GM18520 (cell line): ENCODE measurements at regions not wholly inside any gene's neighbourhood (a gene's known extent, or its start where the extent isn't known, plus 50 kb on each side); places are given as distances from the start of the nearest gene placed in this dataset.
"Not testable (repeated sequence)": the region's sequence is repeated elsewhere in the genome, so short reads cannot be mapped to it uniquely, and the experiment has no call there.

Experiments
- ATAC-seq: cut with Tn5 transposase; IDR thresholded peaks from one replicate; pipeline ENCODE4 v1.9.1; 2021; ENCODE audit not compliant: unreplicated experiment

DNA sequence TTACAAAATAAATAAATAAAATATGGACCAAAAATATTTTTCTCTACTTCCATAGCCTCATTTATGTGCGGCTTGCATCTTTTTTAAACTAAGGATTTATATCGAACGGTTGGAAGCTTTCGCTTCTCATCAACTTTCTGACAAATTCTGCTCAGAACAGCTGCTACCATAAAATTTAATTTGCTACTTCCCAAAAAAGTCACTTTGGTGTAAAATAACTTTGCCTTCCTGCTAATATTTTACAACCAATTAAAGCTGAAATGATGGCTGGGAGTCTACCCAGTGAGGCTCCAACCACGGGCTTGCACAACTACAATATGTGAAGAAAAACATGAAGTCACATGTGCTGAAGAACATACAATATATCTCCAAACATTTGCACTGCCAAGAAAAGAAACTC is 253.1 kb upstream of the NEBL start:
- no peak for ATAC-seq

- no peak for ATAC-seq
These were observed 249.3 kb upstream of the NEBL start for GRCh38 chr10:21146436-21146789.

DNA sequence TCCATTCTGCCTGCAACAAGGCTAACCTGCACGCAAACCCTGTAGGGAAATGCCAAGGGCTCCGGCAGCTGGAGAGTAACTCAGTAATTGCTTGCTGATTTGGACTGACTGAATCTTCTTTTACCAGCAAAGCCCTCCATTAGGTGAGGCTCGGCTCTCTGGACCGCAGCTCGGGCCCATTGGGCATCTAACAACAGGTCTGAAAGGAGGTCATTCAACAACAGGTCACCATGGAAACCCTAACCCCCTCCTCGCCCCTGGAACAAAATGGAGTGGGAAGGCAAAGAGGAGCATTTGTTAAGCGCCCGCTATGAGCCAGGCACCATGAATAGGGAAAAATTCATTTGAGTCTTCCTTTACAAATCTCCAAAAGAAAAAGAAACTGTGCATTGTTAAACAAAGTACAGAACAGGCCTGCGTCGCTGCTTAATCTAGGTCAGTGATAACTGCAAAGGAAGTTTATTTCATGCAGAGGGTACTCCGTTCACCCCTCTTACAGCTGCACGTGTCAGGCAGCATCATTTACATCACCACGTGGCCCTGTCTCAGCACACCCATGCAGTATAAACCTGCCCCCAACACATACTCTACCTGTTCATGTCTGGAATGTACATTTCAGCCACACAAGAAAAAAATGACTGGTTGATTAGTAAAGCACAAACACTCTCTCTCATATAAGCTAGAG is 248.8 kb upstream of the NEBL start:
- no peak for ATAC-seq

DNA sequence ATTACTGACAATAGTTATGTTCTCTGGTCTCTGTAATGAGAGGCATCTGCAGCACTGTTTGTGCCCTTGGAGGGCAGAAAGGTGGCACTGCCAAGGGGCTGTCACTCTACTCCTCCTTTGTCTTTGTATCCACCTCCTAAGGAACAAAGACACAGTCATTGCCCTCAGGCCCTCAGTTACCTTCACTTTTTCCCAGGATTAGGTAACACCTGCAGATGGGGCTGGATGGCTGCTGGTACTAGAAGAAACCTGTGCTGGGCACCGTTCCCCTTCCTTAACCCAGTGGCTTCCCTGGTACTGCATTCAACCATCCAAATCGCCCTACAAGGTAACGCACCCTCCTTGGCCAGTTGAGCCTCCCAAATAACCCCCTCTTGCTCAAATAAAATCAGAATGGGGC is 246.9 kb upstream of the NEBL start:
- ATAC-seq: no peak

- ATAC-seq: no peak
These were observed 244.9 kb upstream of the NEBL start for GRCh38 chr10:21141946-21142492.

DNA sequence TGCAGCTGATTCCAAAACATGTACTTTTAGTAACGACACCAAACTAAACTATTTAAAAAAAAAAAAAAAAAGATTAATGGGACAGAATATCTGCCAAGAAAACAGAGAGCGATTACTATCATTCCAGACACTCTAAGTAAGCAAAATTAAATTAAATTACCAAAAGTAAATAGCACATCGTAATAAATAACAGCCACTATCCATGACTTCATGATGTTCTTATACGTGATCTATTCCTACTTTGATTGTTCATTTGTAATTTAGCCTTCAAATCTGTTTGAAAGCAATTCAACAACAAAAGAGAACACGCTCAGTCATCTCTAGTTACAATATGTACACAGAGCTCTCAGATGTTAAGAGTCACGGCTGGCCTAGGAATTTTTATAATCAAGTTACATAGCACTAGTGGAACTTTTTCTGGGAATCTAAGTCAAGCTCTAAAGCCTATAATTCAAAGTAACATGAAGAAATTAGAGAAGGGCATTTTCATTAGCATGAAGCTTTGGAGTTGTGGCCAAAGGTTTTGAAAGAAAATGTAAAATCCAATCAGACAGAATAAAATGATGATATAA is 241.7 kb upstream of the NEBL start:
- no peak for ATAC-seq

DNA sequence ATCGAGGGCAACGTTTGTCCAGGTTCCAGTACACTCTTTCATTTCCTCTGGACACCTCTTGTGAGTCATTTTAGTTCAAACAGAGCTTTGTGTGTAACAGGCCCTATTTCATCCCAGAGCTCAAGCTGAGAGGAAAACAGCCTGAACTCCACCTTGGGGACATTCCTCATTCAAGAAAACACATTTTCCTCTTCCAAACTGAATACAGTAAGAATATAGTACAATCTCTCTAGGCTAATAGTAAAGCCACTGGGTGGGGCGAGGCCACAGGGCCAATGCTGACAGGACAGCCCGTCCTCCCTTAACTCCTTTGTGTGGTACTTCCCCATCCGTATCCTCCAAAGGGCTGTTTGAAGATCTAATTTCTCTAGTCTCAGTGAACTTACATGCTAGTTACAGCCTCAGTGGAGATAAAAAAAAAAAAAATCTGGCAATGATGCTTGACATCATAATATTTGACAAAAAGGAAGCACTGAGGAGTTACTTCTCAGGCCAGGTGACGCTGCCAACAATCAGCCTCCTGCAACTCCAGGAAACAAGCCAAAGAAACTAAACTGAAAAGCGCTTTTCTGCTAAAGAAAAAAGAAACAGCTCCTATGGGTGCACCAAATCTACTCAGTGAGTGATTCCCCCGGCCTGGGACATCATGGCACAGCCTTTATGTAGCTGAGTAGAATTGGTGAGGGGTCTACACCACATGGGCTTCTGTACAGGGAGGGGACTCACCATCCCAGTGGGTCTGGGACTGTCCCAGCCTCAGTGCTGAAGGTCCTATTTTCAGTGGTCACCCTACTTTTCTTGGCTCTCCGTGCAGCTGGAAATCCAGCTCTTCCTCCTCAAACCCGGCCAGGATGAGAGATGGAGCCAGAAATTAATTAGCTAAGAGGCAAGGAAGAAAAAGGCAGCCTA is 238.2 kb upstream of the NEBL start:
- ATAC-seq: no peak

- no peak for ATAC-seq
These were observed 237.5 kb upstream of the NEBL start for GRCh38 chr10:21134645-21135022.

- ATAC-seq: no peak
These were observed 233.8 kb upstream of the NEBL start for GRCh38 chr10:21130683-21131442.

DNA sequence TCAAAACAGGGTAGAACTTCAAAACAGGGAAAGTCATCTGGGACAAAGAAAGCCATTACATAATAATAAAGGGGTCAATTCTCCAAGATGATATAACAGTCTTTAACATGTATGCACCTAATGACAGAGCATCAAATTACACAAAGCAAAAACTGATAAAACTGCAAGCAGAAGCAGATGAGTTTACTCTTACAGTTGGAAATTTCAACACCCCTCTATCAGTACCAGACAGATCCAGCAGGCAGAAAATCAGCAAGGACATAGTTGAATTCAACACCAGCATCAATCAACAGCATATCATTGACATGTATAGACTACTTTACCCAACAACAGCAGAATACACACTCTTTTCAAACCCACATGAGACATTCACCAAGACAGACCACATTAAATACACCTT is 233.0 kb upstream of the NEBL start:
- ATAC-seq: no peak

GRCh38 chr10:21125471-21126228 is 228.5 kb upstream of the NEBL start:
- no peak for ATAC-seq

- no peak for ATAC-seq
These were observed 225.8 kb upstream of the NEBL start for GRCh38 chr10:21122907-21123306.

GRCh38 chr10:21121822-21122221 is 224.7 kb upstream of the NEBL start:
- ATAC-seq: not testable (repeated sequence)

DNA sequence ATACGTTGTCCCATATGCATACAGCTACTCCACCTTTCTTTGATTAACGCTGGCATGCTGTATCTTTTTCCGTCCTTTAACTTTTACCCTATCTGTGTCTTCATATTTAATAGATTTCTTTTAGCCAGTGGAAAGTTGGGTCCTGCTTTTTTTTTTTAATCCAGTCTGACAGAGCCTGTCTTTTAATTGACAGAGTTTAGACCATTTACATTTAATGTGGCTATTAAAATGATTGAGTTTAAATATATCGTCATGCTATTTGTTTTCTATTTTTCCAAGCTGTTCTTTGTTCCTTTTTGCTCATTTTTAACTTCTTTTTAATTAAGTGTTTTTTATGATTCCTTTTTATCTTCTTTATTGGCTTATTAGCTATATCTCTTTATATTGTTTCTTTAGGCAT is 217.6 kb upstream of the NEBL start:
- ATAC-seq: no peak

DNA sequence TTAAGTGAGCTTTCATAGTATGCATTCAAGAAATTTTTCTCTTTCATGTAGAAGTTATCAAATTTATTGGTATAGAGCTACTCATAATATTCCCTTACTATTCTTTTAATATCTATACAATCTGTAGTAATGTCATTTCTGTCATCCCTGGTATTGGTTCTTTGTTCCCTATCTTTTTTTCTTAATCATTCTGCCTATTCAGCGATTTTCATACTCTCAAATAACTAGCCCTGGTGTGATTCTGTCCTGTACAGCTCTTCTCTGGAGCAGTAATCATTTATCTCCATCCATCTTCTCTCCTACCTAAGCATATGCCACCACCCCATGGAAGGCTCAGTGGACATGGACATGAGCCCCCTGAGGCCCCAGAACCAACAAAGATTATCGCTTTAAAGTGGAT is 213.2 kb upstream of the NEBL start:
- no peak for ATAC-seq

DNA sequence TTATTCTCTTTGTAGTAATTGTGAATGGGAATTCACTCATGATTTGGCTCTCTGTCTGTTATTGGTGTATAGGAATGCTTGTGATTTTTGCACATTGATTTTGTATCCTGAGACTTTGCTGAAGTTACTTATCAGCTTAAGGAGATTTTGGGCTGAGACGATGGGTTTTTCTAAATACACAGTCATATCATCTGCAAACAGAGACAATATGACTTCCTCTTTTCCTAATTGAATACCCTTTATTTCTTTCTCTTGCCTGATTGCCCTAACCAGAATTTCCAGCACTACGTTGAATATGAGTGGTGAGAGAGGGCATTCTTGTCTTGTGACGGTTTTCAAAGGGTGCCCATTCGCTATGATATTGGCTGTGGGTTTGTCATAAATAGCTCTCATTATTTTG is 209.8 kb upstream of the NEBL start:
- ATAC-seq: not testable (repeated sequence)

DNA sequence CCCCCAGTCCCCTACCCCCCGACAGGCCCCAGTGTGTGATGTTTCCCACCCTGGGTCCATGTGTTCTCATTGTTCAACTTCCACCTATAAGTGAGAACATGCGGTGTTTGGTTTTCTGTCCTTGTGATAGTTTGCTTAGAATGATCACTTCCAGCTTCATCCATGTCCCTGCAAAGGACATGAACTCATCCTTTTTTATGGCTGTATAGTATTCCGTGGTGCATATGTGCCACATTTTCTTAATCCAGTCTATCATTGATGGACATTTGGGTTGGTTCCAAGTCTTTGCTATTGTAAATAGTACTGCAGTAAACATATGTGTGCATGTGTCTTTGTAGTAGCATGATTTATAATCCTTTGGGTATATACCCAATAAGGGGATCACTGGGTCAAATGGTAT is 208.2 kb upstream of the NEBL start:
- not testable (repeated sequence) for ATAC-seq

- ATAC-seq: no peak
These were observed 203.9 kb upstream of the NEBL start for GRCh38 chr10:21100871-21101514.

- no peak for ATAC-seq
These were observed 203.1 kb upstream of the NEBL start for GRCh38 chr10:21100190-21100589.
